Upper lobe of left lung (tissue), 4 donors: ENCODE measurements at regions not wholly inside any gene's neighbourhood (a gene's known extent, or its start where the extent isn't known, plus 50 kb on each side); places are given as distances from the start of the nearest gene placed in this dataset.

ENCODE experiments used
- CTCF ChIP-seq, 6 experiments: fragments of 450-650 bp in 4 of 6; fragments of 200-600 bp in 2 of 6; sonication (generic) in 2 of 6; IDR thresholded peaks; one replicate each; pipeline ENCODE4 v1.5.1; 2016 to 2019; ENCODE audit warnings: antibody characterized with exemption in 6 of 6
- EP300 ChIP-seq, 4 donors: sonication (generic); formaldehyde crosslinking; IDR thresholded peaks; one replicate each; pipeline ENCODE4 v1.5.1; 2017; ENCODE audit warnings: antibody characterized with exemption in 4 of 4, control low read depth in 2 of 4
- POLR2A ChIP-seq, 4 donors: fragments of 450-650 bp; IDR thresholded peaks; one replicate each; pipeline ENCODE4 v1.5.1; 2016 to 2017; ENCODE audit warnings: antibody characterized with exemption in 4 of 4, mild to moderate bottlenecking in 2 of 4
- POLR2AphosphoS5 ChIP-seq, 2 donors: sonication (generic); formaldehyde crosslinking; IDR thresholded peaks; one replicate each; pipeline ENCODE4 v1.5.1; 2017; ENCODE audit warnings: antibody characterized with exemption in 2 of 2

GRCh38 chr2:64936809-64937208 is 52.4 kb upstream of the SLC1A4 start:
- TF ChIP-seq CTCF (IDR thresholded peaks at IDR 0.05) (no peak), POLR2AphosphoS5 (IDR thresholded peaks at IDR 0.05) (no peak), POLR2A (IDR thresholded peaks at IDR 0.05) (no peak), EP300 (IDR thresholded peaks at IDR 0.05) (no peak)
